Mucosa of descending colon (tissue), 3 donors: ENCODE measurements at regions not wholly inside any gene's neighbourhood (a gene's known extent, or its start where the extent isn't known, plus 50 kb on each side); places are given as distances from the start of the nearest gene placed in this dataset.

Source experiments
- ATAC-seq: fragments of 200-7000 bp; cut with Tn5 transposase; one replicate; pipeline ENCODE4 v1.9.1; 2020; ENCODE audit warnings: mild to moderate bottlenecking, moderate library complexity
- DNase-seq, 3 donors: peaks; one replicate each; pipeline ENCODE4 v3.0.0-alpha.2; 2020
- H3K36me3 ChIP-seq: fragments of 200-600 bp; one replicate; pipeline ENCODE4 v1.8.0; 2021; ENCODE audit warnings: low read depth, mild to moderate bottlenecking
- H3K4me1 ChIP-seq: fragments of 200-600 bp; one replicate; pipeline ENCODE4 v1.8.0; 2021; ENCODE audit warnings: low read depth, mild to moderate bottlenecking
- H3K4me3 ChIP-seq: fragments of 200-600 bp; one replicate; pipeline ENCODE4 v1.8.0; 2021; ENCODE audit warnings: mild to moderate bottlenecking
- H3K9me3 ChIP-seq: fragments of 200-600 bp; one replicate; pipeline ENCODE4 v1.8.0; 2021; ENCODE audit warnings: mild to moderate bottlenecking
- intact Hi-C, 2 donors: fragments of 100-400 bp; cut with DNase I in 1 of 2; cut with micrococcal nuclease in 1 of 2; formaldehyde crosslinking; loops; one replicate each; pipeline versions ENCODE4 v1.11.0 to v1.11.1; 2022; cut with DNase I, micrococcal nuclease
- TF ChIP-seq, protein P1 (sequence below): fragments of 200-600 bp; IDR thresholded peaks from one replicate; pipeline ENCODE4 v1.8.0; 2022; ENCODE audit warnings: antibody characterized with exemption, mild to moderate bottlenecking
- donor health status: DM: no; HTN: no; CAD: no; lungs with moderate emphysema.
- donor health status: DM: no; HTN: no; CAD: no.
- donor health status: DM: no; HTN: yes; CAD: no.

DNA sequence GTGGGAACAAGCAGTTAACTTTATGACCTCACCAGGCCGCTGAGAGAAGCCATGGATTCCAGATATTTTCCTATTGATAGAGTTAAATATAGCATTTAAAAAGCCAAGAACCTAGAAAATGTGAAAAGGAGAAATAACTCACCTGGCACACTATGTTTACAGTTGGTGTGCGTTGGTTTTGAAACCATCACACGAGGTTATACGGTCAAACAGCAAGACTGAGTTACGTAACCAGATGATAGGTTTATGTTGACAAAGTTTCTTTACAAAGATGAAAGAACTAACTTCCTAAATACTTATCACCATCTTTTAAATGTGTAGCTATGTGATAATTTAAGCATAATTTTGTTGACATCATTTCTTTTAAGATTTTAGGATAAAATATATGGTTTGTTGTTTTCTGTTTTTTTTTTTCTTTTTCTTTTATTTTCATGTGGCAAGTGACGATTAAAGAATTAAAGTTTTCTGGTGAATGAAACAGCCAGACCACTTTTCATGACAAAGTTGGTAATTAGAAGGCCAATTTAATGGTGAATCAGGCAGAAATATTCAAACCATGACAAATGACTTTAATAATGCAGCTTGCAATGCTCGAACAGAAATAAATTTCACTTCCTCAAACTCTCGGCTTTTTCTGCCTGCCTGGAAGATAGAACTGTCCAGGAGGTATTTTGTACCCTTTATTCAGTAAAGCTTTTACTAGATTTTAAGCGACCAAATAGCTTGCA lies 339.1 kb upstream of the OBI1 start:
- Histone ChIP-seq H3K9me3 (no peaks in the 10 kb centered on the region), H3K4me1 (no peaks in the 10 kb centered on the region), H3K4me3 (no peak overlapping the region), H3K36me3 (no peaks in the 10 kb centered on the region)
- intact Hi-C loops, result no loop called here
- ATAC-seq (no peak), DNase-seq (no peak)
- TF ChIP-seq, protein P1, sequence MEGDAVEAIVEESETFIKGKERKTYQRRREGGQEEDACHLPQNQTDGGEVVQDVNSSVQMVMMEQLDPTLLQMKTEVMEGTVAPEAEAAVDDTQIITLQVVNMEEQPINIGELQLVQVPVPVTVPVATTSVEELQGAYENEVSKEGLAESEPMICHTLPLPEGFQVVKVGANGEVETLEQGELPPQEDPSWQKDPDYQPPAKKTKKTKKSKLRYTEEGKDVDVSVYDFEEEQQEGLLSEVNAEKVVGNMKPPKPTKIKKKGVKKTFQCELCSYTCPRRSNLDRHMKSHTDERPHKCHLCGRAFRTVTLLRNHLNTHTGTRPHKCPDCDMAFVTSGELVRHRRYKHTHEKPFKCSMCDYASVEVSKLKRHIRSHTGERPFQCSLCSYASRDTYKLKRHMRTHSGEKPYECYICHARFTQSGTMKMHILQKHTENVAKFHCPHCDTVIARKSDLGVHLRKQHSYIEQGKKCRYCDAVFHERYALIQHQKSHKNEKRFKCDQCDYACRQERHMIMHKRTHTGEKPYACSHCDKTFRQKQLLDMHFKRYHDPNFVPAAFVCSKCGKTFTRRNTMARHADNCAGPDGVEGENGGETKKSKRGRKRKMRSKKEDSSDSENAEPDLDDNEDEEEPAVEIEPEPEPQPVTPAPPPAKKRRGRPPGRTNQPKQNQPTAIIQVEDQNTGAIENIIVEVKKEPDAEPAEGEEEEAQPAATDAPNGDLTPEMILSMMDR, result no peak

DNA sequence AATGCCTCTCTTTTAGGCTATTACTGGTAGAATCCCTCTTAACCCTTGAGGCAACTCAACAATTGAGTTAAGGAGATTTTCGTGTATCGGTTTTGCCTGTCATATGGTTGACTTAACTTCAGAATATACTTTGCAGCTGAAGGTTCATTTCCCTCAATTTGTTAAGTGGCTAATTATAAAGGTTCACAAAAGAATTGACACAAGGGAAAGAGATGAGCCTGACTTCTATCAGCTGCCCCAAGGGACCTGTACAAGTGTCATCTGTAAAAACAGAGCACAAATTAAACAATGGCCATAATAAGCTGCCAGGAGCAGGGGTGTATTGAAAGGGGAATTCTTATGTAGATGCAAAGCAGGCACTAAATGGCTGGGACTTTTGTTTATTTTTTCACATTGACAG lies 334.8 kb upstream of the OBI1 start:
- Histone ChIP-seq H3K4me3 (no peak overlapping the region), H3K9me3 (no peaks in the 10 kb centered on the region), H3K36me3 (no peaks in the 10 kb centered on the region), H3K4me1 (no peaks in the 10 kb centered on the region)
- ATAC-seq (no peak), DNase-seq (no peak)
- TF ChIP-seq, protein P1, result no peak
- intact Hi-C loops, result no loop called here

DNA sequence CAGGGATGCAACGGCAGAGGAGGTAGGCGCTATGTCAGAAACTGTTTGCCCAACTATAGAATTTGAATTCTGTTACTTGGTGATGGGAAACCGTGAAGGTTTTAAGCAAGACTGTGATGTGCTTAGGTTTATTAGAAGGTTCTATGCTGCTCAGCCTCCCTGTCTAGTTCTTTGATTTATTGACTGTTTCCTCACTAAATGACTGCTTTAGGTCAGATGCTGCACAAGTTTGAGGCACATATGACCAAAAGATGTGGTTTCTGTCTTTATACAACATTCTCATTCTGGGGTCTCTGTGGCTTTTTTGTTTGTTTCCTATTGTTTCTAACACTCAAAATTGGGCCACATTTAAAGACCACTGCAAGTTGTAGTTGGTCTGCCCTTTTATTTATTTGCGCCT lies 323.0 kb upstream of the OBI1 start:
- H3K4me3 ChIP-seq, result no peak overlapping the region
- TF ChIP-seq, protein P1, result no peak
- ATAC-seq (no peak), DNase-seq (no peak)
- no peaks in the 10 kb centered on the region for H3K4me1 ChIP-seq
- no peaks in the 10 kb centered on the region for H3K9me3 ChIP-seq
- intact Hi-C loops, result no loop called here
- no peaks in the 10 kb centered on the region for H3K36me3 ChIP-seq

- H3K9me3 ChIP-seq, result no peaks in the 10 kb centered on the region
- TF ChIP-seq, protein P1, result no peak
- no peaks in the 10 kb centered on the region for H3K36me3 ChIP-seq
- H3K4me3 ChIP-seq, result no peak overlapping the region
- ATAC-seq (no peak), DNase-seq (no peak)
- intact Hi-C loops, result loop anchor here (5.0 to 10.0 kb wide), 2 partner anchors 842 to 845 kb away; no protein-coding TSS in a partner anchor
- H3K4me1 ChIP-seq, result no peaks in the 10 kb centered on the region
Measured at GRCh38 chr13:78979349-78979748, 320.4 kb upstream of the OBI1 start.

- H3K9me3 ChIP-seq, result no peaks in the 10 kb centered on the region
- no peaks in the 10 kb centered on the region for H3K36me3 ChIP-seq
- TF ChIP-seq, protein P1, result peak; percentile 46
- ATAC-seq (peak; percentile 72), DNase-seq (peak in 1 of 3 donors; percentile 81)
- no peaks in the 10 kb centered on the region for H3K4me1 ChIP-seq
- intact Hi-C loops, result loop anchor here (5.0 to 10.0 kb wide), 2 partner anchors 841 to 844 kb away; no protein-coding TSS in a partner anchor
- no peak overlapping the region for H3K4me3 ChIP-seq
Measured at GRCh38 chr13:78978381-78978998, 319.5 kb upstream of the OBI1 start.
